ENCODE measurements at regions not wholly inside any gene's neighbourhood (a gene's known extent, or its start where the extent isn't known, plus 50 kb on each side); places are given as distances from the start of the nearest gene placed in this dataset.
"Not testable (repeated sequence)": the region's sequence is repeated elsewhere in the genome, so short reads cannot be mapped to it uniquely, and the experiment has no call there.

GRCh38 chr1:178581351-178582303 lies 68.7 kb downstream of the TEX35 start:
- no peaks in the 10 kb centered on the region for H3K27me3 ChIP-seq (ENCODE audit: control insufficient read depth, insufficient read depth, low read length)
- WGBS (ENCODE audit: insufficient coverage): 48% methylated on average over 8 of the region's 12 CpGs
- DNase-seq: peak; percentile 12

GRCh38 chr1:178587096-178587495 lies 74.2 kb downstream of the TEX35 start:
- no peak overlapping the region for H3K27ac ChIP-seq (ENCODE audit: low read length)
- peaks cover 9% of the 10 kb centered on the region for H3K9me3 ChIP-seq (replicated peaks; ENCODE audit: control insufficient read depth, low read depth, low read length)
- H3K4me3 ChIP-seq (ENCODE audit: low read length): no peak overlapping the region
- no peak for DNase-seq
- WGBS (ENCODE audit: insufficient coverage): 97% methylated on average over 5 of the region's 5 CpGs
- no peaks in the 10 kb centered on the region for H3K27me3 ChIP-seq (ENCODE audit: control insufficient read depth, insufficient read depth, low read length)
- peaks cover 7% of the 10 kb centered on the region for H3K4me1 ChIP-seq (ENCODE audit: control insufficient read depth, insufficient read depth, low read length)
- H3K36me3 ChIP-seq (ENCODE audit: control insufficient read depth, insufficient read depth, low read length): no peaks in the 10 kb centered on the region

More at GRCh38 chr1:178581351-178582303, 68.7 kb downstream of the TEX35 start:
- Histone ChIP-seq H3K9me3 (replicated peaks; ENCODE audit: control insufficient read depth, low read depth, low read length) (no peaks in the 10 kb centered on the region), H3K4me3 (ENCODE audit: low read length) (no peak overlapping the region), H3K4me1 (ENCODE audit: control insufficient read depth, insufficient read depth, low read length) (peaks cover 25% of the 10 kb centered on the region), H3K27ac (ENCODE audit: low read length) (peak overlapping the region; percentile 38), H3K36me3 (ENCODE audit: control insufficient read depth, insufficient read depth, low read length) (no peaks in the 10 kb centered on the region)

GRCh38 chr1:178587975-178588374 lies 75.1 kb downstream of the TEX35 start:
- DNase-seq: no peak
- H3K36me3 ChIP-seq (ENCODE audit: control insufficient read depth, insufficient read depth, low read length): no peaks in the 10 kb centered on the region
- peaks cover 9% of the 10 kb centered on the region for H3K9me3 ChIP-seq (replicated peaks; ENCODE audit: control insufficient read depth, low read depth, low read length)
- H3K27me3 ChIP-seq (ENCODE audit: control insufficient read depth, insufficient read depth, low read length): no peaks in the 10 kb centered on the region
- no CpG with 5 or more reads among the region's 4 CpGs for WGBS (ENCODE audit: insufficient coverage)
- no peak overlapping the region for H3K4me3 ChIP-seq (ENCODE audit: low read length)
- H3K4me1 ChIP-seq (ENCODE audit: control insufficient read depth, insufficient read depth, low read length): no peaks in the 10 kb centered on the region
- no peak overlapping the region for H3K27ac ChIP-seq (ENCODE audit: low read length)

- not testable (repeated sequence) for H3K36me3 ChIP-seq (ENCODE audit: control insufficient read depth, insufficient read depth, low read length); H3K27me3 ChIP-seq (ENCODE audit: control insufficient read depth, insufficient read depth, low read length); H3K27ac ChIP-seq (ENCODE audit: low read length); DNase-seq; H3K4me1 ChIP-seq (ENCODE audit: control insufficient read depth, insufficient read depth, low read length); H3K4me3 ChIP-seq (ENCODE audit: low read length); H3K9me3 ChIP-seq (replicated peaks; ENCODE audit: control insufficient read depth, low read depth, low read length)
- no CpG with 5 or more reads among the region's 3 CpGs for WGBS (ENCODE audit: insufficient coverage)
These were observed 76.1 kb downstream of the TEX35 start for GRCh38 chr1:178589042-178589441.

- H3K27ac ChIP-seq (ENCODE audit: low read length); H3K36me3 ChIP-seq (ENCODE audit: control insufficient read depth, insufficient read depth, low read length); H3K27me3 ChIP-seq (ENCODE audit: control insufficient read depth, insufficient read depth, low read length); H3K4me3 ChIP-seq (ENCODE audit: low read length); DNase-seq; H3K4me1 ChIP-seq (ENCODE audit: control insufficient read depth, insufficient read depth, low read length); H3K9me3 ChIP-seq (replicated peaks; ENCODE audit: control insufficient read depth, low read depth, low read length): not testable (repeated sequence)
- no CpG with 5 or more reads among the region's 1 CpG for WGBS (ENCODE audit: insufficient coverage)
These were observed 78.9 kb downstream of the TEX35 start for GRCh38 chr1:178591811-178592210.

- Histone ChIP-seq H3K27me3 (ENCODE audit: control insufficient read depth, insufficient read depth, low read length) (no peaks in the 10 kb centered on the region), H3K4me1 (ENCODE audit: control insufficient read depth, insufficient read depth, low read length) (peaks cover 8% of the 10 kb centered on the region), H3K27ac (ENCODE audit: low read length) (peak overlapping the region; percentile 31), H3K36me3 (ENCODE audit: control insufficient read depth, insufficient read depth, low read length) (no peaks in the 10 kb centered on the region), H3K9me3 (replicated peaks; ENCODE audit: control insufficient read depth, low read depth, low read length) (peaks cover 9% of the 10 kb centered on the region), H3K4me3 (ENCODE audit: low read length) (no peak overlapping the region)
- peak; percentile 20 for DNase-seq
These were observed 80.6 kb downstream of the TEX35 start for GRCh38 chr1:178593515-178593914.

- 43% methylated on average over 3 of the region's 5 CpGs for WGBS (ENCODE audit: insufficient coverage)
- Histone ChIP-seq H3K27me3 (ENCODE audit: control insufficient read depth, insufficient read depth, low read length) (no peaks in the 10 kb centered on the region), H3K4me3 (ENCODE audit: low read length) (no peak overlapping the region), H3K9me3 (replicated peaks; ENCODE audit: control insufficient read depth, low read depth, low read length) (peaks cover 9% of the 10 kb centered on the region), H3K36me3 (ENCODE audit: control insufficient read depth, insufficient read depth, low read length) (no peaks in the 10 kb centered on the region), H3K4me1 (ENCODE audit: control insufficient read depth, insufficient read depth, low read length) (peaks cover 8% of the 10 kb centered on the region), H3K27ac (ENCODE audit: low read length) (peak overlapping the region; percentile 31)
- peak; percentile 13 for DNase-seq
These were observed 81.2 kb downstream of the TEX35 start for GRCh38 chr1:178594133-178594532.

- 85% methylated on average over 5 of the region's 6 CpGs for WGBS (ENCODE audit: insufficient coverage)
- no peak for DNase-seq
- H3K27ac ChIP-seq (ENCODE audit: low read length): no peak overlapping the region
These were observed 82.6 kb downstream of the TEX35 start for GRCh38 chr1:178595491-178595890.

GRCh38 chr1:178599087-178599486 lies 86.2 kb downstream of the TEX35 start:
- no peaks in the 10 kb centered on the region for H3K9me3 ChIP-seq (replicated peaks; ENCODE audit: control insufficient read depth, low read depth, low read length)
- H3K36me3 ChIP-seq (ENCODE audit: control insufficient read depth, insufficient read depth, low read length): no peaks in the 10 kb centered on the region
- H3K27ac ChIP-seq (ENCODE audit: low read length): no peak overlapping the region
- no peaks in the 10 kb centered on the region for H3K27me3 ChIP-seq (ENCODE audit: control insufficient read depth, insufficient read depth, low read length)
- no peak overlapping the region for H3K4me3 ChIP-seq (ENCODE audit: low read length)
- 83% methylated on average over 2 of the region's 4 CpGs for WGBS (ENCODE audit: insufficient coverage)
- no peak for DNase-seq
- H3K4me1 ChIP-seq (ENCODE audit: control insufficient read depth, insufficient read depth, low read length): peaks cover 2% of the 10 kb centered on the region

More at GRCh38 chr1:178595491-178595890, 82.6 kb downstream of the TEX35 start:
- Histone ChIP-seq H3K36me3 (ENCODE audit: control insufficient read depth, insufficient read depth, low read length) (no peaks in the 10 kb centered on the region), H3K9me3 (replicated peaks; ENCODE audit: control insufficient read depth, low read depth, low read length) (peaks cover 9% of the 10 kb centered on the region), H3K4me1 (ENCODE audit: control insufficient read depth, insufficient read depth, low read length) (peaks cover 8% of the 10 kb centered on the region), H3K4me3 (ENCODE audit: low read length) (no peak overlapping the region), H3K27me3 (ENCODE audit: control insufficient read depth, insufficient read depth, low read length) (no peaks in the 10 kb centered on the region)

GRCh38 chr1:178599745-178600144 lies 86.8 kb downstream of the TEX35 start:
- Histone ChIP-seq H3K9me3 (replicated peaks; ENCODE audit: control insufficient read depth, low read depth, low read length) (no peaks in the 10 kb centered on the region), H3K4me1 (ENCODE audit: control insufficient read depth, insufficient read depth, low read length) (peaks cover 3% of the 10 kb centered on the region), H3K4me3 (ENCODE audit: low read length) (no peak overlapping the region), H3K27ac (ENCODE audit: low read length) (no peak overlapping the region), H3K27me3 (ENCODE audit: control insufficient read depth, insufficient read depth, low read length) (no peaks in the 10 kb centered on the region), H3K36me3 (ENCODE audit: control insufficient read depth, insufficient read depth, low read length) (no peaks in the 10 kb centered on the region)
- no peak for DNase-seq
- no CpG with 5 or more reads among the region's 1 CpG for WGBS (ENCODE audit: insufficient coverage)

Data from muscle of leg (tissue), 3 donors.